Prostate gland (tissue), 2 donors: ENCODE measurements at regions not wholly inside any gene's neighbourhood (a gene's known extent, or its start where the extent isn't known, plus 50 kb on each side); places are given as distances from the start of the nearest gene placed in this dataset.

Experiments used
- CTCF ChIP-seq, 4 experiments: fragments of 200-600 bp in 2 of 4; fragments of 450-650 bp in 2 of 4; sonication (generic) in 2 of 4; IDR thresholded peaks; 1 replicate in 3 of 4; 2 replicates in 1 of 4; pipeline ENCODE4 v1.5.1; 2016 to 2019; ENCODE audit warnings: antibody characterized with exemption in 4 of 4, mild to moderate bottlenecking in 2 of 4, moderate library complexity in 2 of 4
- POLR2A ChIP-seq: fragments of 450-650 bp; IDR thresholded peaks from one replicate; pipeline ENCODE4 v1.6.1; 2016; ENCODE audit warnings: antibody characterized with exemption, mild to moderate bottlenecking

GRCh38 chr3:164179110-164179774 is 899.1 kb downstream of the SI start:
- TF ChIP-seq CTCF (IDR thresholded peaks at IDR 0.05), result no peak
- TF ChIP-seq POLR2A, result no peak
